OCI-LY1 (cell line): ENCODE measurements at regions not wholly inside any gene's neighbourhood (a gene's known extent, or its start where the extent isn't known, plus 50 kb on each side); places are given as distances from the start of the nearest gene placed in this dataset.

Source experiments
- EZH2 ChIP-seq: fragments of 200-600 bp; sonication (generic), shearing (Covaris generic); IDR thresholded peaks from 2 replicates; pipeline ENCODE4 v1.8.0; 2017; ENCODE audit warnings: borderline replicate concordance, mixed run types, mild to moderate bottlenecking, antibody characterized with exemption, low read length, moderate library complexity, mixed read lengths
- TF ChIP-seq, protein P1 (sequence below): fragments of 200-600 bp; sonication (generic), shearing (Covaris generic); IDR thresholded peaks from 2 replicates; pipeline ENCODE4 v1.5.1; 2017; ENCODE audit warnings: mild to moderate bottlenecking, antibody characterized with exemption, low read length, moderate library complexity, mixed read lengths

DNA sequence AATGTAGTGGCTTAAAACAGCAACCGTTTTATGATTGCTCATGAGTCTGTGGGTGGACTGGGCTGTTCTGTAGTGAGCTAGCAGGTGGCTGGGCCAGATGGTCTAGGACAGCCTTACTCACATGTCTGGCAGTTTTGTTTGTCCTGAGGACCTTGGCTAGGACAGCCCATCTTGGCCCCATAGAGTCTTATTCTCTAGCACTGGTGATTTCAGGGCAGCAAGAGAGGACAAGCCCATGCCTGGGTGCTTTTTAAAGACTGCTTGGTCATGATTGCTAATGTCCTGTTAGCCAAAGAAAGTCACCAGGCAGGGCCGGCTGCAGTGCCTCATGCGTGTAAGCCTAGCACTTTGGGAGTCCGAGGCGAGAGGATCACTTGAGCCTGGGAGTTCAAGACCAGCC, 139.8 kb downstream of the KATNIP start:
- TF ChIP-seq, protein P1, sequence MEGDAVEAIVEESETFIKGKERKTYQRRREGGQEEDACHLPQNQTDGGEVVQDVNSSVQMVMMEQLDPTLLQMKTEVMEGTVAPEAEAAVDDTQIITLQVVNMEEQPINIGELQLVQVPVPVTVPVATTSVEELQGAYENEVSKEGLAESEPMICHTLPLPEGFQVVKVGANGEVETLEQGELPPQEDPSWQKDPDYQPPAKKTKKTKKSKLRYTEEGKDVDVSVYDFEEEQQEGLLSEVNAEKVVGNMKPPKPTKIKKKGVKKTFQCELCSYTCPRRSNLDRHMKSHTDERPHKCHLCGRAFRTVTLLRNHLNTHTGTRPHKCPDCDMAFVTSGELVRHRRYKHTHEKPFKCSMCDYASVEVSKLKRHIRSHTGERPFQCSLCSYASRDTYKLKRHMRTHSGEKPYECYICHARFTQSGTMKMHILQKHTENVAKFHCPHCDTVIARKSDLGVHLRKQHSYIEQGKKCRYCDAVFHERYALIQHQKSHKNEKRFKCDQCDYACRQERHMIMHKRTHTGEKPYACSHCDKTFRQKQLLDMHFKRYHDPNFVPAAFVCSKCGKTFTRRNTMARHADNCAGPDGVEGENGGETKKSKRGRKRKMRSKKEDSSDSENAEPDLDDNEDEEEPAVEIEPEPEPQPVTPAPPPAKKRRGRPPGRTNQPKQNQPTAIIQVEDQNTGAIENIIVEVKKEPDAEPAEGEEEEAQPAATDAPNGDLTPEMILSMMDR, result no peak
- no peak for TF ChIP-seq EZH2
